ENCODE measurements at regions not wholly inside any gene's neighbourhood (a gene's known extent, or its start where the extent isn't known, plus 50 kb on each side); places are given as distances from the start of the nearest gene placed in this dataset.

DNA sequence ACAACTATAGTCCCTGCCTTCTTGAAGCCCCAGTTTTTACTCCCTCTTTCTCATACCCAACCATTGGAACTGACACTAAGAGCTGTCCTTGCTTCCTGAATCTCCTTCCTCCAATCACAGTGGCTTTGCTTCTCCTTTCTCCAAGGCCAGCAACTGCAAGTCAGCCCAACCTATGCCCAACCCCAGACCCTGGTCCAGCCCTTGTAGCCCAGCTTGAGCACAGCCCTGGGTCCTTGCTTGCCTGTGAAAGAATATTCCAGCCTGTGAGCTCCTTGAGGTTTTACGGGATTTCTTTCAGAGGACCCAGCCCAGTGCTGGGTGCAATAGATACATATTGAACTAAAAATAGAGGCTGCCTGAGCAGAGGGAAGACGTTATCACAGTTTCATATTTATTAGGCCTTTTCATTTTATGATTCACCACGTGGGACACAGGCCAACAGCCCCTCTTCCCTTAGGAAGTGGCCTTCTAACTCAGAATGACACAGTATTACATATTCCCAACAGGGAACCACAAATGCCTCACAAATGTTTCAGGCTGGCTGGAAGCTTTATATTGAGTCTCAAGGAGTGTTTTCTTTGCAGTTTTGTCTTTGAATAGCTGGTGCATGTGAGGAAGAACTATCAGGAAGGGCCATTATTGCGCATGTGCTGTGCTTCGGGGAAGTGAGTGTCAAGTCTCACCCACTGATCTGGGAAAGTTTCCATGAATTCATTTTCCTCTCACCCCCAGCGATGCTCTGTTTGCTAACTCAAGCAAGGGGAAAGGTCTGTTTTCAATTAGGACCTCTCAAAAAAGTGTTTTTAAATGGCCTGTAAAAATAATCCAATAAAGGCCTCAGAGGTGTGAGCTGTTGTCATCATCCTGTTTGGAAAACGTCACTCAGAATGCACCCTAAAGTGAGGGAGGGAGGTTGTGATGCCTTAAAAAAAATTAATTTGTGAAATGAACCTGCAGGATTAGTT, 92.3 kb upstream of the NFIA start:
- Histone ChIP-seq H3K4me3 (ENCODE audit: low read depth, low read length) (no peak overlapping the region), H3K27me3 (ENCODE audit: control insufficient read depth, insufficient read depth, low read length) (no peaks in the 10 kb centered on the region), H3K36me3 (ENCODE audit: control insufficient read depth, insufficient read depth, low read length) (no peaks in the 10 kb centered on the region)
- TF ChIP-seq, protein P1, sequence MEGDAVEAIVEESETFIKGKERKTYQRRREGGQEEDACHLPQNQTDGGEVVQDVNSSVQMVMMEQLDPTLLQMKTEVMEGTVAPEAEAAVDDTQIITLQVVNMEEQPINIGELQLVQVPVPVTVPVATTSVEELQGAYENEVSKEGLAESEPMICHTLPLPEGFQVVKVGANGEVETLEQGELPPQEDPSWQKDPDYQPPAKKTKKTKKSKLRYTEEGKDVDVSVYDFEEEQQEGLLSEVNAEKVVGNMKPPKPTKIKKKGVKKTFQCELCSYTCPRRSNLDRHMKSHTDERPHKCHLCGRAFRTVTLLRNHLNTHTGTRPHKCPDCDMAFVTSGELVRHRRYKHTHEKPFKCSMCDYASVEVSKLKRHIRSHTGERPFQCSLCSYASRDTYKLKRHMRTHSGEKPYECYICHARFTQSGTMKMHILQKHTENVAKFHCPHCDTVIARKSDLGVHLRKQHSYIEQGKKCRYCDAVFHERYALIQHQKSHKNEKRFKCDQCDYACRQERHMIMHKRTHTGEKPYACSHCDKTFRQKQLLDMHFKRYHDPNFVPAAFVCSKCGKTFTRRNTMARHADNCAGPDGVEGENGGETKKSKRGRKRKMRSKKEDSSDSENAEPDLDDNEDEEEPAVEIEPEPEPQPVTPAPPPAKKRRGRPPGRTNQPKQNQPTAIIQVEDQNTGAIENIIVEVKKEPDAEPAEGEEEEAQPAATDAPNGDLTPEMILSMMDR (IDR thresholded peaks at IDR 0.05; ENCODE audit: insufficient read depth, low read length, poor library complexity, severe bottlenecking): no peak
- DNase-seq (ENCODE audit: low read depth): no peak

DNA sequence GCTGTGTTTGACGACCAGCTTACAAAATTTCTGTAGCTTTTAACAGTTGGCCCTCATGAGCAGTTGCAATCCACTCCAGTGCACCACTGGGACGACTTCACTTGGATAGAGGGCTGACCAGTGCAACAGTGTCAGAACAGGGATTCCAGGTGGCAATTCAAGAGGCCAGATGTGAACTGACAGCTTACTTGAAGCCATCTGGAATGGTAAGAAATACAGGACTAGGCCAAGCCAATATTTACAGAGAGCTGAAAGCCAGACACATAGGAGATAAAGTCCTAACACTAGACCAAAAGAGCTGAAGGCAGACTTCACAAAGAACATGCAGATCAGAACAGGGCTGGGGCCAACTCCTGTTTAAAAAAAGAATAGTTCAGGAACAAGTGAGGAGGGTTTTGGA, 93.5 kb upstream of the NFIA start:
- DNase-seq (ENCODE audit: low read depth): no peak
- TF ChIP-seq, protein P1 (IDR thresholded peaks at IDR 0.05; ENCODE audit: insufficient read depth, low read length, poor library complexity, severe bottlenecking): no peak

DNA sequence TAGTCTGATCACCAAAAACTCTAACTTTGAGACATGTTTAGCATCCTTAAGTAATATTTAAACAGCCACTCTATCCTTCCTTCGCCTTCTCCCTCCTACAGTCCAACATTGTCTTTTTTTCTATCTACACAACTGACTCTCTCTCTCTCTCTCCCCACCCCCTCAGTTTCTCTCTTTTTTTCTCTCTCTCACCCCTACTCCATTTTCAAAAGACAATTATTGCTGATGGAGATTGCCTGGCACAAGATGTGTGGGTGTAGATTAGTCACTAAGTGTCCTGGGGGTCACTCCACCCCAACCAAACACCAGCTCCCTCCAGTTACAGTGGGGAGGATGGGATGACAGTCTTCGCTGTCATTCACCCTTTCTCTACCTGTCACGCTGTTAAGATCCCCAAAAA, 94.5 kb upstream of the NFIA start:
- H3K27me3 ChIP-seq (ENCODE audit: control insufficient read depth, insufficient read depth, low read length): no peaks in the 10 kb centered on the region
- no peak overlapping the region for H3K4me3 ChIP-seq (ENCODE audit: low read depth, low read length)
- no peaks in the 10 kb centered on the region for H3K36me3 ChIP-seq (ENCODE audit: control insufficient read depth, insufficient read depth, low read length)
- TF ChIP-seq, protein P1 (IDR thresholded peaks at IDR 0.05; ENCODE audit: insufficient read depth, low read length, poor library complexity, severe bottlenecking): no peak
- no peak for DNase-seq (ENCODE audit: low read depth)

More for the DNA sequence above, 93.5 kb upstream of the NFIA start:
- H3K4me3 ChIP-seq (ENCODE audit: low read depth, low read length): no peak overlapping the region
- H3K36me3 ChIP-seq (ENCODE audit: control insufficient read depth, insufficient read depth, low read length): no peaks in the 10 kb centered on the region
- no peaks in the 10 kb centered on the region for H3K27me3 ChIP-seq (ENCODE audit: control insufficient read depth, insufficient read depth, low read length)

DNA sequence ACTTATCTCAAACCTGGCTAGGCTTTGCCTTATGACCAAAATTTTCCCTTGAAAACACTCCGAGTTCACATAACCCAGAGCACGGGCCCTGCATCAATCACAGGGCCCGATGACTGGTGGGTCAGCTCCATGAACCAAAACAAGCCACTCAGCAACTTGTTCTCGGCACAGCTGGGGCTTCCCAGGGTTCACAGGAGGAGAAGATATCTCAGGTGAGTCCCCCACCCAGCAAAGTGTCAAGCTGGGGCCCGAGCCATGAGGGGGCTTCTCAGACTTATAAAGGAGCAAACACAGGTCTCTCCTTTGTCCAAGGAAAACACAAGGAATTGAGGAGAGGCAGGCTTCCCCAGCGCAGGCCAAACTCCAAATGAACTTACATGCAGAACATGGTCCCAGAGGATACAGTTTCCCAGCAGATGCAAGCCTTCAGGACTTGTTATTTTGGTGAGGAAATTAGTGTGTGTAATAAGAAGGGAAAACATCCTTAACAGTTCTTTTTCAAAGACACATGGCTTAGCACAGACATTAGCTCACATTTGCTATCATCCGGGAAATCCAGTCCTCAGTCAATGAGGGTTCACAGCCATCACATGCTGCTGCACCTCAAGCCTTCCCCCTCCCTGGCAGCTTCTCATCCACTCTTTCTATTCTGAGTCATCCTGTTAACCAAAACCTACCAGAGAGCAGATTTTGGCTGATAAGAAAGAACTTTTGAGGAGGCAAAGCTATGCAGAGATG, 98.1 kb upstream of the NFIA start:
- TF ChIP-seq, protein P1 (IDR thresholded peaks at IDR 0.05; ENCODE audit: insufficient read depth, low read length, poor library complexity, severe bottlenecking): no peak
- Histone ChIP-seq H3K4me3 (ENCODE audit: low read depth, low read length) (no peak overlapping the region), H3K36me3 (ENCODE audit: control insufficient read depth, insufficient read depth, low read length) (no peaks in the 10 kb centered on the region), H3K27me3 (ENCODE audit: control insufficient read depth, insufficient read depth, low read length) (no peaks in the 10 kb centered on the region)
- no peak for DNase-seq (ENCODE audit: low read depth)

DNA sequence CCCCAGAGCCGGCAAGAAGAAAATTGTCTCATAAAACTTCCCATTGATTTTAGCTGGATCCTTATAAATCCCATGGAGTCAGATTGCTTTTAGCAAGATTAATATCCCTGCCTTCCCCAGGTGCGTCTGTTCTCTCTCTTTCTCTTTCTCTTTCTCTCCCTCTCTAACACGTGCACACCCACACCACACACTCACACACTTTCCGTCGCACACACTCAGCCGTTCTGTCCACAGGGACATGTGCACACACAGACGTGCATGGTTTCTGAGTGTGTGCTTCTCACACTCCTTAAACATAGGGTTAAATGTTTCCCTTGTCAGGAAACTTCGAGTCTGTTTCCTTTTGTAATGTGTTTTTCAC, 98.7 kb upstream of the NFIA start:
- no peaks in the 10 kb centered on the region for H3K27me3 ChIP-seq (ENCODE audit: control insufficient read depth, insufficient read depth, low read length)
- DNase-seq (ENCODE audit: low read depth): no peak
- H3K4me3 ChIP-seq (ENCODE audit: low read depth, low read length): no peak overlapping the region
- TF ChIP-seq, protein P1 (IDR thresholded peaks at IDR 0.05; ENCODE audit: insufficient read depth, low read length, poor library complexity, severe bottlenecking): no peak
- no peaks in the 10 kb centered on the region for H3K36me3 ChIP-seq (ENCODE audit: control insufficient read depth, insufficient read depth, low read length)

Measured in kidney epithelial cell (primary cell).